Lung (tissue), 12 donors: ENCODE measurements at regions not wholly inside any gene's neighbourhood (a gene's known extent, or its start where the extent isn't known, plus 50 kb on each side); places are given as distances from the start of the nearest gene placed in this dataset. TPM values are rescaled to one million over a fixed set of nuclear protein-coding genes. Genes with fewer than 3 reads are reported as not detected.

Experiments
- ATAC-seq: fragments of 200-7000 bp; cut with Tn5 transposase; one replicate; pipeline ENCODE4 v1.9.1; 2020; ENCODE audit warnings: moderate number of reproducible peaks; ENCODE audit not compliant: insufficient read depth, low FRiP score
- DNase-seq, 3 donors: peaks; one replicate each; pipeline ENCODE4 v3.0.0-alpha.2; 2013 to 2017
- H3K27ac ChIP-seq, 2 donors: one replicate each; pipeline ENCODE4 v1.5.1; 2013; ENCODE audit warnings: mild to moderate bottlenecking in 2 of 2, moderate library complexity in 2 of 2, control low read depth in 1 of 2, inconsistent platforms in 1 of 2, low read depth in 1 of 2, low read length in 1 of 2
- H3K27me3 ChIP-seq, 3 donors: one replicate each; pipeline ENCODE4 v1.5.1; 2013; ENCODE audit warnings: low read length in 2 of 3; ENCODE audit not compliant: control insufficient read depth in 3 of 3, insufficient read depth in 3 of 3
- H3K36me3 ChIP-seq, 4 donors: one replicate each; pipeline ENCODE4 v1.5.1; 2013; ENCODE audit warnings: low read length in 4 of 4, mild to moderate bottlenecking in 1 of 4, moderate library complexity in 1 of 4; ENCODE audit not compliant: control insufficient read depth in 4 of 4, insufficient read depth in 4 of 4
- H3K4me1 ChIP-seq, 5 donors: one replicate each; pipeline ENCODE4 v1.5.1; 2013; ENCODE audit warnings: low read length in 5 of 5, mild to moderate bottlenecking in 2 of 5, moderate library complexity in 1 of 5; ENCODE audit not compliant: control insufficient read depth in 5 of 5, insufficient read depth in 5 of 5
- H3K4me3 ChIP-seq: one replicate; pipeline ENCODE4 v1.5.1; 2013; ENCODE audit warnings: mild to moderate bottlenecking, control low read depth, moderate library complexity
- H3K9ac ChIP-seq, 2 donors: one replicate each; pipeline ENCODE4 v1.5.1; 2013; ENCODE audit warnings: low read length in 2 of 2, control low read depth in 1 of 2; ENCODE audit not compliant: insufficient read depth in 1 of 2
- H3K9me3 ChIP-seq, 4 donors: one replicate each; pipeline ENCODE4 v1.5.1; 2013; ENCODE audit warnings: low read length in 3 of 4, mild to moderate bottlenecking in 1 of 4, moderate library complexity in 1 of 4; ENCODE audit not compliant: control insufficient read depth in 4 of 4, insufficient read depth in 3 of 4
- WGBS, 2 donors: extraction: QIAGEN DNeasy Blood & Tissue Kit; methylation state at CpG; one replicate each; pipeline ENCODE4 v1.1.7; 2013; 5-methylcytosine and 5-hydroxymethylcytosine counted together
- small RNA-seq: library from RNA; depleted of rRNA; stranded (forward); fragments of <200 nt; gene quantifications from one replicate; pipeline ENCODE3, GENCODE V24; 2014; ENCODE audit warnings: low replicate concordance
- TF ChIP-seq, protein P1 (sequence below): IDR thresholded peaks from 2 replicates; pipeline ENCODE4 v1.5.1; 2012; ENCODE audit warnings: mild to moderate bottlenecking; ENCODE audit errors: control extremely low read depth, extremely low read depth
- donor health status: control.
- donor health status: control.
- donor health status: Bipolar disorder and iron deficiency.
- donor health status: healthy.
- donor health status: DM: yes; HTN: yes; CAD: no.

- H3K27ac ChIP-seq = no peak overlapping the region
- no peak overlapping the region for H3K4me3 ChIP-seq
- DNase-seq (no peak), ATAC-seq (no peak)
- TF ChIP-seq, protein P1, sequence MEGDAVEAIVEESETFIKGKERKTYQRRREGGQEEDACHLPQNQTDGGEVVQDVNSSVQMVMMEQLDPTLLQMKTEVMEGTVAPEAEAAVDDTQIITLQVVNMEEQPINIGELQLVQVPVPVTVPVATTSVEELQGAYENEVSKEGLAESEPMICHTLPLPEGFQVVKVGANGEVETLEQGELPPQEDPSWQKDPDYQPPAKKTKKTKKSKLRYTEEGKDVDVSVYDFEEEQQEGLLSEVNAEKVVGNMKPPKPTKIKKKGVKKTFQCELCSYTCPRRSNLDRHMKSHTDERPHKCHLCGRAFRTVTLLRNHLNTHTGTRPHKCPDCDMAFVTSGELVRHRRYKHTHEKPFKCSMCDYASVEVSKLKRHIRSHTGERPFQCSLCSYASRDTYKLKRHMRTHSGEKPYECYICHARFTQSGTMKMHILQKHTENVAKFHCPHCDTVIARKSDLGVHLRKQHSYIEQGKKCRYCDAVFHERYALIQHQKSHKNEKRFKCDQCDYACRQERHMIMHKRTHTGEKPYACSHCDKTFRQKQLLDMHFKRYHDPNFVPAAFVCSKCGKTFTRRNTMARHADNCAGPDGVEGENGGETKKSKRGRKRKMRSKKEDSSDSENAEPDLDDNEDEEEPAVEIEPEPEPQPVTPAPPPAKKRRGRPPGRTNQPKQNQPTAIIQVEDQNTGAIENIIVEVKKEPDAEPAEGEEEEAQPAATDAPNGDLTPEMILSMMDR = no peak
- no peak overlapping the region for H3K9ac ChIP-seq
- no peaks in the 10 kb centered on the region for H3K27me3 ChIP-seq
- peaks cover 0 to 6% (median 0%) of the 10 kb centered on the region in 5 donors for H3K4me1 ChIP-seq
- WGBS, 2 donors = 93 to 99% methylated on average over 3 of the region's 3 CpGs
- H3K36me3 ChIP-seq = no peaks in the 10 kb centered on the region
- peaks cover 0 to 6% (median 1%) of the 10 kb centered on the region in 4 donors for H3K9me3 ChIP-seq
Measured at GRCh38 chr3:31481697-31482096, 51.0 kb upstream of the STT3B start.

GRCh38 chr3:31482493-31483200, 50.1 kb upstream of the STT3B start:
- ATAC-seq (no peak), DNase-seq (peak in 2 of 3 donors; percentile 53 to 67)
- no peaks in the 10 kb centered on the region for H3K36me3 ChIP-seq
- WGBS, 2 donors = 74 to 81% methylated on average over 3 of the region's 3 CpGs
- H3K4me1 ChIP-seq = peaks cover 0 to 6% (median 0%) of the 10 kb centered on the region in 5 donors
- no peak overlapping the region for H3K4me3 ChIP-seq
- H3K9ac ChIP-seq = no peak overlapping the region
- H3K27ac ChIP-seq = no peak overlapping the region
- no peaks in the 10 kb centered on the region for H3K27me3 ChIP-seq
- H3K9me3 ChIP-seq = peaks cover 0 to 6% (median 1%) of the 10 kb centered on the region in 4 donors
- TF ChIP-seq, protein P1 = no peak

Small RNA genes lying in the stretch of these regions (small RNA-seq; reads per million reads assigned to genes)
- not detected for gene MIR466
- not detected for gene RNA5SP127
